ENCODE measurements at regions not wholly inside any gene's neighbourhood (a gene's known extent, or its start where the extent isn't known, plus 50 kb on each side); places are given as distances from the start of the nearest gene placed in this dataset.

- Histone ChIP-seq H3K27ac (no peak overlapping the region), H3K36me3 (no peaks in the 10 kb centered on the region), H3K9me3 (no peaks in the 10 kb centered on the region), H3K4me3 (no peak overlapping the region), H3K4me1 (no peaks in the 10 kb centered on the region), H3K27me3 (no peaks in the 10 kb centered on the region)
- TF ChIP-seq POLR2AphosphoS5 (IDR thresholded peaks at IDR 0.05) (no peak), POLR2A (IDR thresholded peaks at IDR 0.05) (no peak)
- no peak for DNase-seq (ENCODE audit: low spot score in 2 of 2)
- WGBS, result 93% methylated on average over 1 of the region's 1 CpG
Observed at GRCh38 chr5:26663500-26663899, 374.9 kb downstream of the CDH9 start.

- Histone ChIP-seq H3K9me3 (no peaks in the 10 kb centered on the region), H3K27me3 (no peaks in the 10 kb centered on the region), H3K4me3 (no peak overlapping the region), H3K36me3 (no peaks in the 10 kb centered on the region), H3K27ac (no peak overlapping the region), H3K4me1 (no peaks in the 10 kb centered on the region)
- TF ChIP-seq CTCF (IDR thresholded peaks at IDR 0.05) (no peak), POLR2AphosphoS5 (IDR thresholded peaks at IDR 0.05) (no peak), EP300 (IDR thresholded peaks at IDR 0.05) (no peak), POLR2A (IDR thresholded peaks at IDR 0.05) (no peak)
- no peak for DNase-seq (ENCODE audit: low spot score in 2 of 2)
- WGBS, result 44% methylated on average over 2 of the region's 2 CpGs
Observed at GRCh38 chr5:26662806-26663360, 375.5 kb downstream of the CDH9 start.

- DNase-seq (ENCODE audit: low spot score in 2 of 2), result no peak
- H3K9me3 ChIP-seq, result peaks cover 4% of the 10 kb centered on the region
- no peaks in the 10 kb centered on the region for H3K36me3 ChIP-seq
- WGBS, result 95% methylated on average over 12 of the region's 12 CpGs
- H3K27me3 ChIP-seq, result no peaks in the 10 kb centered on the region
- no peaks in the 10 kb centered on the region for H3K4me1 ChIP-seq
- H3K4me3 ChIP-seq, result no peak overlapping the region
- TF ChIP-seq EP300 (IDR thresholded peaks at IDR 0.05), result no peak
- no peak for TF ChIP-seq POLR2AphosphoS5 (IDR thresholded peaks at IDR 0.05)
- no peak for TF ChIP-seq CTCF (IDR thresholded peaks at IDR 0.05)
- TF ChIP-seq POLR2A (IDR thresholded peaks at IDR 0.05), result no peak
- H3K27ac ChIP-seq, result no peak overlapping the region
Observed at GRCh38 chr5:26660116-26660515, 378.3 kb downstream of the CDH9 start.

GRCh38 chr5:26649000-26649399, 389.4 kb downstream of the CDH9 start:
- DNase-seq (ENCODE audit: low spot score in 2 of 2), result no peak
- WGBS, result 66% methylated on average over 3 of the region's 3 CpGs

GRCh38 chr5:26647781-26648180, 390.6 kb downstream of the CDH9 start:
- no peak for TF ChIP-seq POLR2A (IDR thresholded peaks at IDR 0.05)
- no peak for TF ChIP-seq CTCF (IDR thresholded peaks at IDR 0.05)
- no peak for TF ChIP-seq EP300 (IDR thresholded peaks at IDR 0.05)
- no peak for TF ChIP-seq POLR2AphosphoS5 (IDR thresholded peaks at IDR 0.05)
- 72% methylated on average over 2 of the region's 2 CpGs for WGBS
- no peaks in the 10 kb centered on the region for H3K27me3 ChIP-seq
- H3K4me3 ChIP-seq, result no peak overlapping the region
- no peaks in the 10 kb centered on the region for H3K36me3 ChIP-seq
- no peaks in the 10 kb centered on the region for H3K9me3 ChIP-seq
- no peak overlapping the region for H3K27ac ChIP-seq
- no peak for DNase-seq (ENCODE audit: low spot score in 2 of 2)
- no peaks in the 10 kb centered on the region for H3K4me1 ChIP-seq

More at GRCh38 chr5:26649000-26649399, 389.4 kb downstream of the CDH9 start:
- no peak overlapping the region for H3K27ac ChIP-seq
- no peak overlapping the region for H3K4me3 ChIP-seq
- H3K36me3 ChIP-seq, result no peaks in the 10 kb centered on the region
- TF ChIP-seq CTCF (IDR thresholded peaks at IDR 0.05), result no peak
- TF ChIP-seq POLR2A (IDR thresholded peaks at IDR 0.05), result no peak
- TF ChIP-seq EP300 (IDR thresholded peaks at IDR 0.05), result no peak
- TF ChIP-seq POLR2AphosphoS5 (IDR thresholded peaks at IDR 0.05), result no peak
- no peaks in the 10 kb centered on the region for H3K4me1 ChIP-seq
- H3K27me3 ChIP-seq, result no peaks in the 10 kb centered on the region
- no peaks in the 10 kb centered on the region for H3K9me3 ChIP-seq

GRCh38 chr5:26645659-26646058, 392.7 kb downstream of the CDH9 start:
- TF ChIP-seq POLR2AphosphoS5 (IDR thresholded peaks at IDR 0.05), result no peak
- no peak for TF ChIP-seq EP300 (IDR thresholded peaks at IDR 0.05)
- no peak for TF ChIP-seq POLR2A (IDR thresholded peaks at IDR 0.05)
- no peak for TF ChIP-seq CTCF (IDR thresholded peaks at IDR 0.05)
- Histone ChIP-seq H3K36me3 (no peaks in the 10 kb centered on the region), H3K4me1 (no peaks in the 10 kb centered on the region), H3K27me3 (no peaks in the 10 kb centered on the region), H3K27ac (no peak overlapping the region), H3K4me3 (no peak overlapping the region), H3K9me3 (no peaks in the 10 kb centered on the region)
- DNase-seq (ENCODE audit: low spot score in 2 of 2), result no peak
- 95% methylated on average over 5 of the region's 5 CpGs for WGBS

Data from suprapubic skin (tissue), 4 donors.